ENCODE measurements at regions not wholly inside any gene's neighbourhood (a gene's known extent, or its start where the extent isn't known, plus 50 kb on each side); places are given as distances from the start of the nearest gene placed in this dataset.

GRCh38 chr3:80007522-80007921 is 239.7 kb upstream of the ROBO1 start:
- Mint-ChIP-seq H3K36me3 (ENCODE audit: low read depth) (no peaks in the 10 kb centered on the region), H3K27me3 (ENCODE audit: low read depth) (no peaks in the 10 kb centered on the region)
- TF ChIP-seq CTCF (IDR thresholded peaks at IDR 0.05; ENCODE audit: unreplicated experiment in 3 of 3), result no peak

GRCh38 chr3:80006315-80006714 is 238.5 kb upstream of the ROBO1 start:
- no peaks in the 10 kb centered on the region for H3K4me1 Mint-ChIP-seq
- no peaks in the 10 kb centered on the region for H3K27me3 Mint-ChIP-seq (ENCODE audit: low read depth)
- no peaks in the 10 kb centered on the region for H3K9me3 Mint-ChIP-seq
- TF ChIP-seq CTCF (IDR thresholded peaks at IDR 0.05; ENCODE audit: unreplicated experiment in 3 of 3), result no peak
- H3K27ac Mint-ChIP-seq, result no peak overlapping the region
- no peak overlapping the region for H3K4me3 Mint-ChIP-seq
- H3K36me3 Mint-ChIP-seq (ENCODE audit: low read depth), result no peaks in the 10 kb centered on the region

More at GRCh38 chr3:80007522-80007921, 239.7 kb upstream of the ROBO1 start:
- Mint-ChIP-seq H3K4me1 (no peaks in the 10 kb centered on the region), H3K9me3 (no peaks in the 10 kb centered on the region), H3K4me3 (no peak overlapping the region), H3K27ac (no peak overlapping the region)

GRCh38 chr3:80000022-80000421 is 232.2 kb upstream of the ROBO1 start:
- Mint-ChIP-seq H3K9me3 (no peaks in the 10 kb centered on the region), H3K4me3 (no peak overlapping the region), H3K27me3 (ENCODE audit: low read depth) (no peaks in the 10 kb centered on the region), H3K27ac (no peak overlapping the region), H3K4me1 (no peaks in the 10 kb centered on the region), H3K36me3 (ENCODE audit: low read depth) (no peaks in the 10 kb centered on the region)
- no peak for TF ChIP-seq CTCF (IDR thresholded peaks at IDR 0.05; ENCODE audit: unreplicated experiment in 3 of 3)

- no peak overlapping the region for H3K4me3 Mint-ChIP-seq
- no peaks in the 10 kb centered on the region for H3K9me3 Mint-ChIP-seq
- no peaks in the 10 kb centered on the region for H3K27me3 Mint-ChIP-seq (ENCODE audit: low read depth)
- H3K36me3 Mint-ChIP-seq (ENCODE audit: low read depth), result no peaks in the 10 kb centered on the region
- no peak overlapping the region for H3K27ac Mint-ChIP-seq
- no peaks in the 10 kb centered on the region for H3K4me1 Mint-ChIP-seq
- TF ChIP-seq CTCF (IDR thresholded peaks at IDR 0.05; ENCODE audit: unreplicated experiment in 3 of 3), result no peak
Measured at GRCh38 chr3:79994397-79994796, 226.6 kb upstream of the ROBO1 start.

- H3K36me3 Mint-ChIP-seq (ENCODE audit: low read depth), result no peaks in the 10 kb centered on the region
- H3K9me3 Mint-ChIP-seq, result peaks cover 2% of the 10 kb centered on the region
- H3K27me3 Mint-ChIP-seq (ENCODE audit: low read depth), result no peaks in the 10 kb centered on the region
- H3K4me1 Mint-ChIP-seq, result no peaks in the 10 kb centered on the region
- TF ChIP-seq CTCF (IDR thresholded peaks at IDR 0.05; ENCODE audit: unreplicated experiment in 3 of 3), result no peak
- no peak overlapping the region for H3K27ac Mint-ChIP-seq
- H3K4me3 Mint-ChIP-seq, result no peak overlapping the region
Measured at GRCh38 chr3:79986338-79986737, 218.5 kb upstream of the ROBO1 start.

GRCh38 chr3:79985816-79986215 is 218.0 kb upstream of the ROBO1 start:
- Mint-ChIP-seq H3K4me1 (no peaks in the 10 kb centered on the region), H3K36me3 (ENCODE audit: low read depth) (no peaks in the 10 kb centered on the region), H3K4me3 (no peak overlapping the region), H3K27ac (no peak overlapping the region), H3K9me3 (peaks cover 2% of the 10 kb centered on the region), H3K27me3 (ENCODE audit: low read depth) (no peaks in the 10 kb centered on the region)
- no peak for TF ChIP-seq CTCF (IDR thresholded peaks at IDR 0.05; ENCODE audit: unreplicated experiment in 3 of 3)

Data from nephron (organoid).